CD8-positive, alpha-beta memory T cell (primary cell): ENCODE measurements at regions not wholly inside any gene's neighbourhood (a gene's known extent, or its start where the extent isn't known, plus 50 kb on each side); places are given as distances from the start of the nearest gene placed in this dataset.
"Not testable (repeated sequence)": the region's sequence is repeated elsewhere in the genome, so short reads cannot be mapped to it uniquely, and the experiment has no call there.

Experiments
- CTCF ChIA-PET: fragments of 350-600 bp; sonication (Branson Sonifier 250); formaldehyde crosslinking; loops from one replicate; lab custom pipeline; 2021; ENCODE audit warnings: antibody characterized with exemption; lab: Charles Lee
- POLR2A ChIA-PET: fragments of 350-600 bp; sonication (Branson Sonifier 250); formaldehyde crosslinking; loops from one replicate; lab custom pipeline; 2021; ENCODE audit warnings: antibody characterized with exemption; lab: Charles Lee
- DNase-seq, 5 donors: peaks; one replicate each; pipeline versions ENCODE4 v3.0.0 to v3.0.0-alpha.2; 2020 to 2022; ENCODE audit warnings: mixed read lengths in 1 of 5
- H3K27ac ChIP-seq: one replicate; pipeline ENCODE4 v1.7.0; 2013; ENCODE audit warnings: low read depth, mild to moderate bottlenecking, low read length, moderate library complexity
- H3K27me3 ChIP-seq: 2 replicates; pipeline ENCODE4 v1.7.0; 2013; ENCODE audit warnings: low read length, mild to moderate bottlenecking; ENCODE audit not compliant: insufficient read depth, poor library complexity, severe bottlenecking
- H3K36me3 ChIP-seq: 2 replicates; pipeline ENCODE4 v1.7.0; 2013; ENCODE audit warnings: mild to moderate bottlenecking, low read length, moderate library complexity; ENCODE audit not compliant: insufficient read depth
- H3K4me1 ChIP-seq: 2 replicates; pipeline ENCODE4 v1.7.0; 2013; ENCODE audit warnings: mild to moderate bottlenecking, low read length, moderate library complexity; ENCODE audit not compliant: insufficient read depth
- H3K4me3 ChIP-seq: 2 replicates; pipeline ENCODE4 v1.7.0; 2013; ENCODE audit warnings: mild to moderate bottlenecking, low read length
- H3K9me3 ChIP-seq: 2 replicates; pipeline ENCODE4 v1.7.0; 2013; ENCODE audit warnings: mild to moderate bottlenecking, low read length
- H3K27ac Mint-ChIP-seq, 8 donors: one replicate each; pipeline ENCODE4 v1.8.0; 2020 to 2021; ENCODE audit warnings: mixed read lengths in 8 of 8, mild to moderate bottlenecking in 6 of 8, inconsistent platforms in 3 of 8, moderate library complexity in 3 of 8
- H3K27me3 Mint-ChIP-seq, 2 donors: one replicate each; pipeline ENCODE4 v1.8.0; 2020 to 2021; ENCODE audit warnings: mixed read lengths in 2 of 2, mild to moderate bottlenecking in 1 of 2, moderate library complexity in 1 of 2
- H3K36me3 Mint-ChIP-seq, 3 donors: one replicate each; pipeline ENCODE4 v1.8.0; 2020 to 2021; ENCODE audit warnings: mixed read lengths in 3 of 3, inconsistent platforms in 1 of 3, mild to moderate bottlenecking in 1 of 3
- H3K4me1 Mint-ChIP-seq, 3 donors: one replicate each; pipeline ENCODE4 v1.8.0; 2020 to 2021; ENCODE audit warnings: mixed read lengths in 3 of 3, inconsistent platforms in 1 of 3, mild to moderate bottlenecking in 1 of 3
- H3K4me3 Mint-ChIP-seq, 7 donors: one replicate each; pipeline ENCODE4 v1.8.0; 2020 to 2021; ENCODE audit warnings: mixed read lengths in 7 of 7, mild to moderate bottlenecking in 6 of 7, moderate library complexity in 4 of 7, inconsistent platforms in 2 of 7
- H3K9me3 Mint-ChIP-seq, 5 donors: one replicate each; pipeline ENCODE4 v1.8.0; 2020 to 2022; ENCODE audit warnings: mixed read lengths in 5 of 5, mild to moderate bottlenecking in 3 of 5, moderate library complexity in 2 of 5, inconsistent platforms in 1 of 5

- Histone ChIP-seq H3K4me3 (no peak overlapping the region), H3K9me3 (no peaks in the 10 kb centered on the region), H3K36me3 (no peaks in the 10 kb centered on the region), H3K27me3 (no peaks in the 10 kb centered on the region), H3K4me1 (no peaks in the 10 kb centered on the region), H3K27ac (no peak overlapping the region)
- POLR2A ChIA-PET = no interaction called here
- Mint-ChIP-seq H3K36me3 (no peaks in the 10 kb centered on the region), H3K27ac (no peak overlapping the region), H3K9me3 (peaks cover 0 to 3% (median 0%) of the 10 kb centered on the region in 5 donors), H3K27me3 (peaks cover 3 to 15% of the 10 kb centered on the region in 2 donors), H3K4me3 (no peak overlapping the region), H3K4me1 (no peaks in the 10 kb centered on the region)
- CTCF ChIA-PET = no interaction called here
- no peak for DNase-seq
Observed at GRCh38 chr20:54345821-54346220, 129.6 kb upstream of the DOK5 start.

DNA sequence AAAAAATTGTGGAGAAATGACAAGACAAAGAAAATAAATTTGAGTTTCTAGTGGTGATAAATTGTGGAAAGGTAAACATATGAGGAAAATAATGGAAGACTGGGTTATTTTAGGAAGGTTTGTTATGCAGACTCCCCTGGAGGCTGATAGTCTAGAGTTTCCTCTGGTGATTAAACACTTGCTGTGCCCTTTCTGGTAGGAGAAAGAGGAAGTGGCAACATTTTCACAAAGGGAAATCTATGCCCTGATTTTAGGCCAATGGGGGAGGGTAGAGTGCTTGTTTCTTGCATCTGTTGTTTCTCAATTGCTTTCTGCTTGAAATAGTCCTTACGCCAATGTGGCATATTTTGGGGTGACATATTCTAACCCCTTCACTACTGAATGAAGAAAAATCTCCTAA, 129.1 kb upstream of the DOK5 start:
- no peaks in the 10 kb centered on the region for H3K9me3 ChIP-seq
- H3K4me1 Mint-ChIP-seq = no peaks in the 10 kb centered on the region
- ChIA-PET CTCF (no interaction called here), POLR2A (no interaction called here)
- H3K36me3 ChIP-seq = no peaks in the 10 kb centered on the region
- H3K27me3 ChIP-seq = no peaks in the 10 kb centered on the region
- DNase-seq = no peak
- no peak overlapping the region for H3K27ac Mint-ChIP-seq
- peaks cover 0 to 3% (median 0%) of the 10 kb centered on the region in 5 donors for H3K9me3 Mint-ChIP-seq
- H3K4me3 Mint-ChIP-seq = no peak overlapping the region
- no peaks in the 10 kb centered on the region for H3K4me1 ChIP-seq
- peaks cover 3 to 15% of the 10 kb centered on the region in 2 donors for H3K27me3 Mint-ChIP-seq
- no peak overlapping the region for H3K4me3 ChIP-seq
- no peak overlapping the region for H3K27ac ChIP-seq
- no peaks in the 10 kb centered on the region for H3K36me3 Mint-ChIP-seq

DNA sequence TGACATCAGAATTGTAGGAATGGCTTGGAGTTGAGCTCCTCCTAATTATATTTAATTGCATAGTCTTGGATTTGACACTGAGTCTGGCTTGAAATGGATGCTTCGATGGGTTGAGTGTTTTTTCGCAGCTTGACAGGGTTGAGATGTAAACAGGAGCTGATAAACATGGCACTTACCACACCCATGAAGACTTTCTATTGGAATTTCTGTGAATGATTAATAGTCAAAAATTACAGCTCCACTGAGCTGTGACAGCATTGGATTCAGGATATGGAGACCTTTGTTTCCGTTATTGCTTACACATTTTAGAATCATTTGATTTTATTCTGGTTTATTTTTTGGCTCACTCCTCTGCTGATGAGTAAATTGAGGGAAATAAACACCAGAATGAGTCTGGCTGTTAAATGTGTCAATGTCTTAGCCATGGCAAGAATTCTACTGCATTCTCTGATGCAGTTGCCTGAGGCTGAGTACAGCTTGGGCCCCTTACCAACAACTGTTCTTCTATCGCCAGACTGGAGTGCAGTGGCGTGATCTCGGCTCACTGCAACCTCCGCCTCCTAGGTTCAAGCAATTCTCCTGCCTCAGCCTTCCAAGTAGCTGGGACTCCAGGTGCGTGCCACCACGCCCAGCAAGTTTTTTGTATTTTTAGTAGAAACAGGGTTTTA, 128.1 kb upstream of the DOK5 start:
- Mint-ChIP-seq H3K27me3 (peaks cover 5 to 15% of the 10 kb centered on the region in 2 donors), H3K36me3 (no peaks in the 10 kb centered on the region), H3K4me3 (no peak overlapping the region), H3K4me1 (no peaks in the 10 kb centered on the region), H3K9me3 (peaks cover 0 to 3% (median 0%) of the 10 kb centered on the region in 5 donors), H3K27ac (no peak overlapping the region)
- H3K36me3 ChIP-seq = no peaks in the 10 kb centered on the region
- ChIA-PET POLR2A (no interaction called here), CTCF (no interaction called here)
- no peaks in the 10 kb centered on the region for H3K27me3 ChIP-seq
- H3K27ac ChIP-seq = no peak overlapping the region
- no peaks in the 10 kb centered on the region for H3K9me3 ChIP-seq
- no peaks in the 10 kb centered on the region for H3K4me1 ChIP-seq
- DNase-seq = no peak
- H3K4me3 ChIP-seq = no peak overlapping the region

GRCh38 chr20:54350415-54350814, 125.0 kb upstream of the DOK5 start:
- Mint-ChIP-seq H3K4me3 (no peak overlapping the region), H3K4me1 (no peaks in the 10 kb centered on the region), H3K9me3 (peaks cover 0 to 4% (median 2%) of the 10 kb centered on the region in 5 donors), H3K27me3 (peaks cover 2 to 24% of the 10 kb centered on the region in 2 donors), H3K36me3 (no peaks in the 10 kb centered on the region), H3K27ac (no peak overlapping the region)
- Histone ChIP-seq H3K27ac (no peak overlapping the region), H3K4me1 (no peaks in the 10 kb centered on the region), H3K27me3 (no peaks in the 10 kb centered on the region), H3K9me3 (no peaks in the 10 kb centered on the region), H3K36me3 (no peaks in the 10 kb centered on the region), H3K4me3 (no peak overlapping the region)
- ChIA-PET POLR2A (no interaction called here), CTCF (no interaction called here)
- DNase-seq = no peak

GRCh38 chr20:54351371-54352136, 123.8 kb upstream of the DOK5 start:
- Histone ChIP-seq H3K4me3 (no peak overlapping the region), H3K27me3 (no peaks in the 10 kb centered on the region), H3K9me3 (no peaks in the 10 kb centered on the region), H3K36me3 (no peaks in the 10 kb centered on the region), H3K27ac (no peak overlapping the region), H3K4me1 (no peaks in the 10 kb centered on the region)
- H3K27ac Mint-ChIP-seq = no peak overlapping the region
- POLR2A ChIA-PET = no interaction called here
- no peak overlapping the region for H3K4me3 Mint-ChIP-seq
- DNase-seq = no peak
- CTCF ChIA-PET = no interaction called here
- no peaks in the 10 kb centered on the region for H3K36me3 Mint-ChIP-seq
- no peaks in the 10 kb centered on the region for H3K4me1 Mint-ChIP-seq
- H3K9me3 Mint-ChIP-seq = peaks cover 0 to 4% (median 2%) of the 10 kb centered on the region in 5 donors
- peaks cover 2 to 20% of the 10 kb centered on the region in 2 donors for H3K27me3 Mint-ChIP-seq

DNA sequence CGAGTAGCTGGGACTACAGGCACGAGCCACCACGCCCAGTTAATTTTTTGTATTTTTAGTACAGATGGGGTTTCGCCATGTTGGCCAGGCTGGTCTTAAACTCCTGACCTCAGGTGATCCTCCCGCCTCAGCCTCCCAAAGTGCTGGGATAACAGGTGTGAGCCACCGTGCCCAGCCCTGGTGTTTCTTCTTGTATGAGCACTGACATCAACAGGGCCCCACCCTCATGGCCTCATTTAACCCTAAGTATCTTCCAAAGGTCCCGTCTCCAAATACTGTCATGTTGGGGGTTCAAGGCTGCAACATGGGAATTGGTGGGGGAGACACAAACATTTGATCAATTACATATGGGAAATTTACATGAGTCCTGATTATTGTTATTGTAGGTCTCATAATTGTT, 122.9 kb upstream of the DOK5 start:
- POLR2A ChIA-PET, H3K4me3 ChIP-seq, CTCF ChIA-PET, H3K36me3 Mint-ChIP-seq, H3K27me3 ChIP-seq, H3K9me3 ChIP-seq, H3K4me1 ChIP-seq, H3K27ac Mint-ChIP-seq, H3K27ac ChIP-seq, H3K36me3 ChIP-seq, H3K9me3 Mint-ChIP-seq, DNase-seq, H3K4me1 Mint-ChIP-seq, H3K4me3 Mint-ChIP-seq: not testable (repeated sequence)
- peaks cover 2 to 20% of the 10 kb centered on the region in 2 donors for H3K27me3 Mint-ChIP-seq

DNA sequence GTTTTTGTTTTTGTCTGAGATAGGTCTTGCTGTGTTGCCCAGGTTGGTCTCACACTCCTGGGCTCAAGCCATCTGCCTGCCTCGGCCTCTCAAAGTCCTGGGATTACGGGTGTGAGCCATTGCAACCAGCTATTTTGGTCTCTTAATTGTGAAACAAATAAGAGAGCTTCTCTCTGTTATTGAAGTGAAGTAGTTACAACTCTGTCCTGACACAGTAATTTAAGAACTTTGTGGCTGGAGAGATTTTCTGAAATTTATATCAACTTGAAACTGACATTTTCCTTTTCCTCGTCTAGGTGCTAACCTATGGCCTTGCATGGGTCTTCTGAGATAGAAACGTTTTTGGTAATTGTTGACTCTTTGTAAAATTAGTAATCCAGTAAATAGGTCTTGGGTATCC, 122.1 kb upstream of the DOK5 start:
- H3K4me1 Mint-ChIP-seq = no peaks in the 10 kb centered on the region
- Histone ChIP-seq H3K9me3 (no peaks in the 10 kb centered on the region), H3K27ac (no peak overlapping the region), H3K27me3 (no peaks in the 10 kb centered on the region), H3K4me1 (no peaks in the 10 kb centered on the region), H3K36me3 (no peaks in the 10 kb centered on the region), H3K4me3 (no peak overlapping the region)
- H3K27me3 Mint-ChIP-seq = peaks cover 2 to 20% of the 10 kb centered on the region in 2 donors
- H3K36me3 Mint-ChIP-seq = no peaks in the 10 kb centered on the region
- H3K9me3 Mint-ChIP-seq = peaks cover 0 to 4% (median 0%) of the 10 kb centered on the region in 5 donors
- ChIA-PET CTCF (no interaction called here), POLR2A (no interaction called here)
- no peak overlapping the region for H3K27ac Mint-ChIP-seq
- no peak for DNase-seq
- no peak overlapping the region for H3K4me3 Mint-ChIP-seq

DNA sequence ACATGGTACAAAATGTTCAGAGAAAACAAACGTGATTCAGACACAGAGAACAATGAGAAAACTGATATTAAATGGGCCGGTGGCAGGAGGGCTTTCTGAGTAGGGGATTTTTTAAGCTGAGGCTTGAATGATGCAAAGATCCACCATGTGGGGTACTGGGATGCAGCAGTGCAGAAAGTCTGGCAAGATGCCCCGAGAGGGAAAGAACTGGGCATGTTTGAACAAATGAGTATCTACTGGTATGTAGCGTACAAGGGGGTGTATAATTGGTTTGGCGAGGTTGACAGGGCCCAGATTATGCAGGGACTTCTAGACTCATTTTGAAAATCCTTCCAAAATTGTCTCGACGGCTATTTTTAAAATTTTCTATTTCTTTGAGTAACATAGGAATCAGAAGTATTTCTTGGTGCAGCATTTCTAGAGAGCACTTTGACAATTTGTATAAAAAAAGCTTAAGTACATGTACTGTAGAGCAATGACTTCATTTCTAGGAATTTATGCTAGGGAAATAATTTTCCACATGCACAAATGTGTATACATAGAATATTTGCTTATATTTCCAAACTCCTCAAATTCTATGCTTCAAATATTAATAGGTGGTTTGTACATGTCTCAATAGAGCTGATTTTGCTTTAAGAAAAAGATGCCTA, 119.6 kb upstream of the DOK5 start:
- no peak overlapping the region for H3K4me3 Mint-ChIP-seq

More for the DNA sequence above, 119.6 kb upstream of the DOK5 start:
- H3K9me3 ChIP-seq = no peaks in the 10 kb centered on the region
- Mint-ChIP-seq H3K27ac (no peak overlapping the region), H3K4me1 (no peaks in the 10 kb centered on the region), H3K36me3 (no peaks in the 10 kb centered on the region), H3K9me3 (peaks cover 0 to 4% (median 0%) of the 10 kb centered on the region in 5 donors), H3K27me3 (peaks cover 2 to 12% of the 10 kb centered on the region in 2 donors)
- no peak overlapping the region for H3K4me3 ChIP-seq
- DNase-seq = no peak
- no peaks in the 10 kb centered on the region for H3K27me3 ChIP-seq
- no peaks in the 10 kb centered on the region for H3K4me1 ChIP-seq
- H3K27ac ChIP-seq = no peak overlapping the region
- ChIA-PET POLR2A (no interaction called here), CTCF (no interaction called here)
- H3K36me3 ChIP-seq = no peaks in the 10 kb centered on the region
